ENCODE measurements at regions not wholly inside any gene's neighbourhood (a gene's known extent, or its start where the extent isn't known, plus 50 kb on each side); places are given as distances from the start of the nearest gene placed in this dataset.

DNA sequence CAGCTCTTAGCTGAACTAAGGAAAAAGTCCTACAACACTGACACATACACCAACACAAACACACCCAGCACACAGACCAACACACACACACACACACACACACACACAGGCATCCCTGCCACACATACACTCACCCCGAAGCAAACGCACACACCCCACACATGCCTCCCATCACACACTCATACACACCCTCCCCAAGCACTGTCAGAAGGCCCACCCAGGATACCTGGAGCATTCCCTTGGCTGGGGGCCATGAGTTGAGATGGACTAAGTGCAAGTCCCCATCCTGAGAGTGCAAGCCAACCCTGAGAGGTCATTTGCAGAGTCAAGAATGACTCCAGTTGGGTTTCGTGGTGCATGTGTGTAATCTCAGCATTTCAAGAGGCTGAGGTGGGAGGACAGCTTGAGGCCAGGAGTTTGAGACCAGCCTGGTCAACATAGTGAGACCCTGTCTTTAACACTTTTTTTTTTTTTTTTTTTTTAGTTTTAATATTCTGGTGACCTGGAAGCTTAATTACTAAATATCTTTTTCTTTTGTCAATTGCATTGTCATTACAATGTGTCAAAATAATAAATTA, 117.3 kb downstream of the RHOU start:
- Histone ChIP-seq H3F3A (ENCODE audit: insufficient read depth, low read length) (no peaks in the 10 kb centered on the region), H3K36me3 (replicated peaks; ENCODE audit: insufficient read depth, low read length) (no peaks in the 10 kb centered on the region), H3K9ac (ENCODE audit: low read length) (no peak overlapping the region), H2AFZ (ENCODE audit: low read length) (no peak overlapping the region), H3K79me2 (ENCODE audit: low read length) (no peaks in the 10 kb centered on the region), H3K4me1 (ENCODE audit: low read length) (peaks cover 10% of the 10 kb centered on the region; the same call in 1 of the 2 replicates), H3K27ac (ENCODE audit: low read length) (no peak overlapping the region), H3K4me3 (ENCODE audit: low read length) (no peak overlapping the region), H3K4me2 (ENCODE audit: low read depth, low read length) (no peak overlapping the region), H4K20me1 (ENCODE audit: insufficient read depth, low read length) (no peaks in the 10 kb centered on the region), H3K9me2 (replicated peaks; ENCODE audit: insufficient read depth, low read length) (no peaks in the 10 kb centered on the region), H3K27me3 (replicated peaks; ENCODE audit: insufficient read depth, low read length) (no peaks in the 10 kb centered on the region), H3K9me3 (replicated peaks; ENCODE audit: insufficient read depth, low read length) (no peaks in the 10 kb centered on the region)
- no peak for DNase-seq
- TF ChIP-seq, protein P1, sequence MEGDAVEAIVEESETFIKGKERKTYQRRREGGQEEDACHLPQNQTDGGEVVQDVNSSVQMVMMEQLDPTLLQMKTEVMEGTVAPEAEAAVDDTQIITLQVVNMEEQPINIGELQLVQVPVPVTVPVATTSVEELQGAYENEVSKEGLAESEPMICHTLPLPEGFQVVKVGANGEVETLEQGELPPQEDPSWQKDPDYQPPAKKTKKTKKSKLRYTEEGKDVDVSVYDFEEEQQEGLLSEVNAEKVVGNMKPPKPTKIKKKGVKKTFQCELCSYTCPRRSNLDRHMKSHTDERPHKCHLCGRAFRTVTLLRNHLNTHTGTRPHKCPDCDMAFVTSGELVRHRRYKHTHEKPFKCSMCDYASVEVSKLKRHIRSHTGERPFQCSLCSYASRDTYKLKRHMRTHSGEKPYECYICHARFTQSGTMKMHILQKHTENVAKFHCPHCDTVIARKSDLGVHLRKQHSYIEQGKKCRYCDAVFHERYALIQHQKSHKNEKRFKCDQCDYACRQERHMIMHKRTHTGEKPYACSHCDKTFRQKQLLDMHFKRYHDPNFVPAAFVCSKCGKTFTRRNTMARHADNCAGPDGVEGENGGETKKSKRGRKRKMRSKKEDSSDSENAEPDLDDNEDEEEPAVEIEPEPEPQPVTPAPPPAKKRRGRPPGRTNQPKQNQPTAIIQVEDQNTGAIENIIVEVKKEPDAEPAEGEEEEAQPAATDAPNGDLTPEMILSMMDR (IDR thresholded peaks at IDR 0.05; ENCODE audit: low read length): no peak
- no peak for TF ChIP-seq EZH2 (optimal IDR thresholded peaks at IDR 0.05; ENCODE audit: low read depth, low read length)
- no peak for TF ChIP-seq EZH2phosphoT487 (IDR thresholded peaks at IDR 0.05; ENCODE audit: low read length)

DNA sequence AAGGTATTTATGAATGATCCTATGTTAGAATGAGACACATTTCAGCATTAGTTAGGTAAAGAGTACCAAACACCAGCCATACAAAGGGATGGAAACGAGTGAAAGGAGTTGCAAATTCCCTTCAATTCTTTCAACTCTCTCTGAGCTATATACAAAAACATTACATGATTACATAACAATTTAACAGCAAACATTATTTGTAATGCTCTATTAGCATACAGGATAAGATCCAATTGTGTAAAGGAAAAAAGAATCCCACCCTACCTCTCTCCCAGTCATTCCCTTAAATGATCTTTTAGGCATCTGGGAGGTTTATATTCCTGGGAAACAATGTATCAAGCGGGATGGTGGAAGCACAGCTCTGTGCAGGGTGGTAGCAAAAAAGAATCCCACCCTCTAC, 117.9 kb downstream of the RHOU start:
- no peaks in the 10 kb centered on the region for H3K36me3 ChIP-seq (replicated peaks; ENCODE audit: insufficient read depth, low read length)
- no peak overlapping the region for H3K4me3 ChIP-seq (ENCODE audit: low read length)
- H3K79me2 ChIP-seq (ENCODE audit: low read length): no peaks in the 10 kb centered on the region
- DNase-seq: no peak
- H3K9me2 ChIP-seq (replicated peaks; ENCODE audit: insufficient read depth, low read length): no peaks in the 10 kb centered on the region
- no peak overlapping the region for H2AFZ ChIP-seq (ENCODE audit: low read length)
- H3K4me2 ChIP-seq (ENCODE audit: low read depth, low read length): no peak overlapping the region
- no peak overlapping the region for H3K9ac ChIP-seq (ENCODE audit: low read length)
- H3F3A ChIP-seq (ENCODE audit: insufficient read depth, low read length): no peaks in the 10 kb centered on the region
- no peaks in the 10 kb centered on the region for H3K27me3 ChIP-seq (replicated peaks; ENCODE audit: insufficient read depth, low read length)
- H3K27ac ChIP-seq (ENCODE audit: low read length): no peak overlapping the region
- no peaks in the 10 kb centered on the region for H4K20me1 ChIP-seq (ENCODE audit: insufficient read depth, low read length)
- TF ChIP-seq, protein P1 (IDR thresholded peaks at IDR 0.05; ENCODE audit: low read length): no peak
- TF ChIP-seq EZH2phosphoT487 (IDR thresholded peaks at IDR 0.05; ENCODE audit: low read length) (no peak), EZH2 (optimal IDR thresholded peaks at IDR 0.05; ENCODE audit: low read depth, low read length) (no peak)
- peaks cover 10% of the 10 kb centered on the region; the same call in 1 of the 2 replicates for H3K4me1 ChIP-seq (ENCODE audit: low read length)
- H3K9me3 ChIP-seq (replicated peaks; ENCODE audit: insufficient read depth, low read length): no peaks in the 10 kb centered on the region

DNA sequence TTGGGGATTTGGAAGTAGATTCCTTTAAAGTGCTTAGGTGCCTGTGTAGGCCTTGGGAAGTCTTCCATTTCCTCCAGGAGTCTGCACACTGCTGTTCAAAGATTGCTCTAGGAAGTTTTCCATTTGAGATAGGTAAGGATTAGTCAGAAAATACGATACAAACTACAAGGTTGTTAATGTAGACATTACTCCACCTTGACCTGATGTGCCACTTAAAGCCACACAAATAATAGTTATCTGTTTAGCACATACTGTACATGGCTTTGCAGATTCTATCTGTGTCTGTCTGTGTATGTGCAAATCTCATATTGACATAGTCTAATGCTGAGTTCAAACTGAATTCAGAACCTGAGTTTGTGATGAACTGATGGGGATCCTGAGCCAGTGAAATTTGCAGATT, 118.4 kb downstream of the RHOU start:
- TF ChIP-seq, protein P1 (IDR thresholded peaks at IDR 0.05; ENCODE audit: low read length): no peak
- no peak for TF ChIP-seq EZH2phosphoT487 (IDR thresholded peaks at IDR 0.05; ENCODE audit: low read length)
- no peak for TF ChIP-seq EZH2 (optimal IDR thresholded peaks at IDR 0.05; ENCODE audit: low read depth, low read length)
- Histone ChIP-seq H3K4me3 (ENCODE audit: low read length) (no peak overlapping the region), H3K4me1 (ENCODE audit: low read length) (peaks cover 6% of the 10 kb centered on the region; the same call in 1 of the 2 replicates), H3K9ac (ENCODE audit: low read length) (no peak overlapping the region), H4K20me1 (ENCODE audit: insufficient read depth, low read length) (no peaks in the 10 kb centered on the region), H3K9me3 (replicated peaks; ENCODE audit: insufficient read depth, low read length) (no peaks in the 10 kb centered on the region), H3K27ac (ENCODE audit: low read length) (no peak overlapping the region), H3F3A (ENCODE audit: insufficient read depth, low read length) (no peaks in the 10 kb centered on the region), H3K36me3 (replicated peaks; ENCODE audit: insufficient read depth, low read length) (no peaks in the 10 kb centered on the region), H3K79me2 (ENCODE audit: low read length) (no peaks in the 10 kb centered on the region), H2AFZ (ENCODE audit: low read length) (no peak overlapping the region), H3K9me2 (replicated peaks; ENCODE audit: insufficient read depth, low read length) (no peaks in the 10 kb centered on the region), H3K27me3 (replicated peaks; ENCODE audit: insufficient read depth, low read length) (no peaks in the 10 kb centered on the region), H3K4me2 (ENCODE audit: low read depth, low read length) (no peak overlapping the region)
- no peak for DNase-seq
